ENCODE measurements at regions not wholly inside any gene's neighbourhood (a gene's known extent, or its start where the extent isn't known, plus 50 kb on each side); places are given as distances from the start of the nearest gene placed in this dataset.

GRCh38 chr3:124229420-124229819 lies 237.5 kb upstream of the ROPN1 start:
- no peaks in the 10 kb centered on the region for H3K27me3 ChIP-seq (ENCODE audit: control insufficient read depth in 1 of 2, insufficient read depth in 2 of 2, low read length in 2 of 2)

GRCh38 chr3:124229836-124230235 lies 237.9 kb upstream of the ROPN1 start:
- H3K9ac ChIP-seq (ENCODE audit: low read length) = no peak overlapping the region
- no peaks in the 10 kb centered on the region for H3K27me3 ChIP-seq (ENCODE audit: control insufficient read depth in 1 of 2, insufficient read depth in 2 of 2, low read length in 2 of 2)
- H3K9me3 ChIP-seq (ENCODE audit: low read length) = no peaks in the 10 kb centered on the region
- no peaks in the 10 kb centered on the region for H3K36me3 ChIP-seq (ENCODE audit: insufficient read depth, low read length)
- H3K27ac ChIP-seq (ENCODE audit: low read depth, low read length) = no peak overlapping the region
- no peaks in the 10 kb centered on the region for H3K4me1 ChIP-seq (ENCODE audit: insufficient read depth, low read length)
- no peak overlapping the region for H3K4me3 ChIP-seq (ENCODE audit: low read depth in 1 of 2, low read length in 2 of 2)

More at GRCh38 chr3:124229420-124229819, 237.5 kb upstream of the ROPN1 start:
- Histone ChIP-seq H3K36me3 (ENCODE audit: insufficient read depth, low read length) (no peaks in the 10 kb centered on the region), H3K9ac (ENCODE audit: low read length) (no peak overlapping the region), H3K27ac (ENCODE audit: low read depth, low read length) (no peak overlapping the region), H3K4me3 (ENCODE audit: low read depth in 1 of 2, low read length in 2 of 2) (no peak overlapping the region), H3K4me1 (ENCODE audit: insufficient read depth, low read length) (no peaks in the 10 kb centered on the region), H3K9me3 (ENCODE audit: low read length) (no peaks in the 10 kb centered on the region)

- H3K4me3 ChIP-seq (ENCODE audit: low read depth in 1 of 2, low read length in 2 of 2) = no peak overlapping the region
- H3K27ac ChIP-seq (ENCODE audit: low read depth, low read length) = no peak overlapping the region
- H3K36me3 ChIP-seq (ENCODE audit: insufficient read depth, low read length) = no peaks in the 10 kb centered on the region
- H3K27me3 ChIP-seq (ENCODE audit: control insufficient read depth in 1 of 2, insufficient read depth in 2 of 2, low read length in 2 of 2) = no peaks in the 10 kb centered on the region
- H3K9me3 ChIP-seq (ENCODE audit: low read length) = no peaks in the 10 kb centered on the region
- no peak overlapping the region for H3K9ac ChIP-seq (ENCODE audit: low read length)
- no peaks in the 10 kb centered on the region for H3K4me1 ChIP-seq (ENCODE audit: insufficient read depth, low read length)
Observed at GRCh38 chr3:124230432-124230831, 238.5 kb upstream of the ROPN1 start.

- H3K9ac ChIP-seq (ENCODE audit: low read length) = no peak overlapping the region
- H3K4me1 ChIP-seq (ENCODE audit: insufficient read depth, low read length) = no peaks in the 10 kb centered on the region
- no peak overlapping the region for H3K27ac ChIP-seq (ENCODE audit: low read depth, low read length)
- H3K9me3 ChIP-seq (ENCODE audit: low read length) = no peaks in the 10 kb centered on the region
- H3K36me3 ChIP-seq (ENCODE audit: insufficient read depth, low read length) = no peaks in the 10 kb centered on the region
- no peaks in the 10 kb centered on the region for H3K27me3 ChIP-seq (ENCODE audit: control insufficient read depth in 1 of 2, insufficient read depth in 2 of 2, low read length in 2 of 2)
- H3K4me3 ChIP-seq (ENCODE audit: low read depth in 1 of 2, low read length in 2 of 2) = no peak overlapping the region
Observed at GRCh38 chr3:124230998-124231397, 239.1 kb upstream of the ROPN1 start.

GRCh38 chr3:124234852-124235252 lies 242.9 kb upstream of the ROPN1 start:
- Histone ChIP-seq H3K27ac (ENCODE audit: low read depth, low read length) (no peak overlapping the region), H3K9me3 (ENCODE audit: low read length) (no peaks in the 10 kb centered on the region)

GRCh38 chr3:124235446-124235845 lies 243.5 kb upstream of the ROPN1 start:
- no peak overlapping the region for H3K4me3 ChIP-seq (ENCODE audit: low read depth in 1 of 2, low read length in 2 of 2)
- no peak overlapping the region for H3K9ac ChIP-seq (ENCODE audit: low read length)
- H3K9me3 ChIP-seq (ENCODE audit: low read length) = no peaks in the 10 kb centered on the region
- no peaks in the 10 kb centered on the region for H3K36me3 ChIP-seq (ENCODE audit: insufficient read depth, low read length)
- no peaks in the 10 kb centered on the region for H3K27me3 ChIP-seq (ENCODE audit: control insufficient read depth in 1 of 2, insufficient read depth in 2 of 2, low read length in 2 of 2)
- no peaks in the 10 kb centered on the region for H3K4me1 ChIP-seq (ENCODE audit: insufficient read depth, low read length)
- H3K27ac ChIP-seq (ENCODE audit: low read depth, low read length) = no peak overlapping the region

More at GRCh38 chr3:124234852-124235252, 242.9 kb upstream of the ROPN1 start:
- no peaks in the 10 kb centered on the region for H3K36me3 ChIP-seq (ENCODE audit: insufficient read depth, low read length)
- H3K4me3 ChIP-seq (ENCODE audit: low read depth in 1 of 2, low read length in 2 of 2) = no peak overlapping the region
- H3K9ac ChIP-seq (ENCODE audit: low read length) = no peak overlapping the region
- no peaks in the 10 kb centered on the region for H3K4me1 ChIP-seq (ENCODE audit: insufficient read depth, low read length)
- H3K27me3 ChIP-seq (ENCODE audit: control insufficient read depth in 1 of 2, insufficient read depth in 2 of 2, low read length in 2 of 2) = no peaks in the 10 kb centered on the region

- H3K27me3 ChIP-seq (ENCODE audit: control insufficient read depth in 1 of 2, insufficient read depth in 2 of 2, low read length in 2 of 2) = no peaks in the 10 kb centered on the region
- H3K4me3 ChIP-seq (ENCODE audit: low read depth in 1 of 2, low read length in 2 of 2) = no peak overlapping the region
- no peaks in the 10 kb centered on the region for H3K9me3 ChIP-seq (ENCODE audit: low read length)
- H3K36me3 ChIP-seq (ENCODE audit: insufficient read depth, low read length) = no peaks in the 10 kb centered on the region
- H3K4me1 ChIP-seq (ENCODE audit: insufficient read depth, low read length) = peaks cover 6% of the 10 kb centered on the region
- H3K9ac ChIP-seq (ENCODE audit: low read length) = no peak overlapping the region
- H3K27ac ChIP-seq (ENCODE audit: low read depth, low read length) = no peak overlapping the region
Observed at GRCh38 chr3:124243177-124243859, 251.4 kb upstream of the ROPN1 start.

GRCh38 chr3:124246376-124246775 lies 254.5 kb upstream of the ROPN1 start:
- H3K9me3 ChIP-seq (ENCODE audit: low read length) = no peaks in the 10 kb centered on the region
- H3K27ac ChIP-seq (ENCODE audit: low read depth, low read length) = no peak overlapping the region
- H3K4me1 ChIP-seq (ENCODE audit: insufficient read depth, low read length) = peaks cover 12% of the 10 kb centered on the region
- H3K9ac ChIP-seq (ENCODE audit: low read length) = no peak overlapping the region
- H3K4me3 ChIP-seq (ENCODE audit: low read depth in 1 of 2, low read length in 2 of 2) = no peak overlapping the region
- H3K36me3 ChIP-seq (ENCODE audit: insufficient read depth, low read length) = no peaks in the 10 kb centered on the region
- no peaks in the 10 kb centered on the region for H3K27me3 ChIP-seq (ENCODE audit: control insufficient read depth in 1 of 2, insufficient read depth in 2 of 2, low read length in 2 of 2)

- Histone ChIP-seq H3K36me3 (ENCODE audit: insufficient read depth, low read length) (no peaks in the 10 kb centered on the region), H3K27ac (ENCODE audit: low read depth, low read length) (no peak overlapping the region), H3K9me3 (ENCODE audit: low read length) (no peaks in the 10 kb centered on the region), H3K4me1 (ENCODE audit: insufficient read depth, low read length) (peaks cover 12% of the 10 kb centered on the region), H3K27me3 (ENCODE audit: control insufficient read depth in 1 of 2, insufficient read depth in 2 of 2, low read length in 2 of 2) (no peaks in the 10 kb centered on the region), H3K4me3 (ENCODE audit: low read depth in 1 of 2, low read length in 2 of 2) (no peak overlapping the region), H3K9ac (ENCODE audit: low read length) (no peak overlapping the region)
Observed at GRCh38 chr3:124246949-124247348, 255.0 kb upstream of the ROPN1 start.

GRCh38 chr3:124248471-124249028 lies 256.6 kb upstream of the ROPN1 start:
- H3K9me3 ChIP-seq (ENCODE audit: low read length) = no peaks in the 10 kb centered on the region
- H3K9ac ChIP-seq (ENCODE audit: low read length) = no peak overlapping the region
- no peaks in the 10 kb centered on the region for H3K36me3 ChIP-seq (ENCODE audit: insufficient read depth, low read length)
- H3K27me3 ChIP-seq (ENCODE audit: control insufficient read depth in 1 of 2, insufficient read depth in 2 of 2, low read length in 2 of 2) = no peaks in the 10 kb centered on the region
- no peak overlapping the region for H3K4me3 ChIP-seq (ENCODE audit: low read depth in 1 of 2, low read length in 2 of 2)
- H3K4me1 ChIP-seq (ENCODE audit: insufficient read depth, low read length) = peaks cover 12% of the 10 kb centered on the region
- no peak overlapping the region for H3K27ac ChIP-seq (ENCODE audit: low read depth, low read length)

- no peaks in the 10 kb centered on the region for H3K9me3 ChIP-seq (ENCODE audit: low read length)
- H3K36me3 ChIP-seq (ENCODE audit: insufficient read depth, low read length) = no peaks in the 10 kb centered on the region
- no peak overlapping the region for H3K9ac ChIP-seq (ENCODE audit: low read length)
- no peak overlapping the region for H3K4me3 ChIP-seq (ENCODE audit: low read depth in 1 of 2, low read length in 2 of 2)
- peaks cover 12% of the 10 kb centered on the region for H3K4me1 ChIP-seq (ENCODE audit: insufficient read depth, low read length)
- no peak overlapping the region for H3K27ac ChIP-seq (ENCODE audit: low read depth, low read length)
- no peaks in the 10 kb centered on the region for H3K27me3 ChIP-seq (ENCODE audit: control insufficient read depth in 1 of 2, insufficient read depth in 2 of 2, low read length in 2 of 2)
Observed at GRCh38 chr3:124249038-124249437, 257.1 kb upstream of the ROPN1 start.

- Histone ChIP-seq H3K9ac (ENCODE audit: low read length) (no peak overlapping the region), H3K27ac (ENCODE audit: low read depth, low read length) (no peak overlapping the region), H3K4me3 (ENCODE audit: low read depth in 1 of 2, low read length in 2 of 2) (no peak overlapping the region), H3K36me3 (ENCODE audit: insufficient read depth, low read length) (no peaks in the 10 kb centered on the region), H3K4me1 (ENCODE audit: insufficient read depth, low read length) (peaks cover 12% of the 10 kb centered on the region), H3K27me3 (ENCODE audit: control insufficient read depth in 1 of 2, insufficient read depth in 2 of 2, low read length in 2 of 2) (no peaks in the 10 kb centered on the region), H3K9me3 (ENCODE audit: low read length) (no peaks in the 10 kb centered on the region)
Observed at GRCh38 chr3:124250053-124250452, 258.1 kb upstream of the ROPN1 start.

Measured in muscle layer of colon (tissue), 2 donors.